Endothelial cell of umbilical vein (primary cell): ENCODE measurements at regions not wholly inside any gene's neighbourhood (a gene's known extent, or its start where the extent isn't known, plus 50 kb on each side); places are given as distances from the start of the nearest gene placed in this dataset.
"Not testable (repeated sequence)": the region's sequence is repeated elsewhere in the genome, so short reads cannot be mapped to it uniquely, and the experiment has no call there.

ENCODE experiments used
- BruUV-seq: library from RNA; stranded (reverse); fragments of 400-500 nt; replicated peaks from 2 replicates; lab custom pipeline; 2021; lab: Mats Ljungman, UMichigan
- CTCF ChIA-PET: fragments of 300-600, 350-600 bp; sonication (Branson Sonifier 250); formaldehyde crosslinking; loops from one replicate; lab custom pipeline; 2021; ENCODE audit warnings: antibody characterized with exemption, inconsistent platforms; lab: Charles Lee
- POLR2A ChIA-PET: fragments of 300-600, 350-600 bp; sonication (Branson Sonifier 250); formaldehyde crosslinking; loops from one replicate; lab custom pipeline; 2021; ENCODE audit warnings: antibody characterized with exemption, inconsistent platforms; lab: Charles Lee
- DNase-seq: peaks from one replicate; pipeline ENCODE4 v3.0.0-alpha.2; 2011; ENCODE audit warnings: low read depth, low spot score
- FAIRE-seq: peaks from 2 replicates; lab custom pipeline; 2011; peaks lifted over from hg19 to GRCh38; lab: Jason Lieb, UNC
- H2AFZ ChIP-seq: 2 replicates; pipeline ENCODE4 v1.6.0; 2012; ENCODE audit warnings: low read depth, low read length, control low read depth, inconsistent platforms
- H3K27ac ChIP-seq: 2 replicates; pipeline ENCODE4 v1.5.1; 2011; ENCODE audit warnings: low read depth, mild to moderate bottlenecking, control low read depth, low read length, moderate library complexity; ENCODE audit not compliant: insufficient read depth
- H3K27me3 ChIP-seq, 2 experiments: 2 replicates each; pipeline versions ENCODE4 v1.6.0 to v1.6.1; 2011; ENCODE audit warnings: low read length in 2 of 2, mixed read lengths in 1 of 2; ENCODE audit not compliant: control insufficient read depth in 2 of 2, insufficient read depth in 2 of 2
- H3K36me3 ChIP-seq, 2 experiments: 2 replicates in 1 of 2; 3 replicates in 1 of 2; pipeline ENCODE4 v1.5.1; 2011; ENCODE audit warnings: low read length in 2 of 2, mild to moderate bottlenecking in 1 of 2, moderate library complexity in 1 of 2; ENCODE audit not compliant: control insufficient read depth in 2 of 2, insufficient read depth in 2 of 2; ENCODE audit errors: extremely low read depth in 1 of 2
- H3K4me1 ChIP-seq: 3 replicates; pipeline ENCODE4 v1.5.1; 2011; ENCODE audit warnings: mild to moderate bottlenecking, low read length; ENCODE audit not compliant: control insufficient read depth, insufficient read depth; ENCODE audit errors: extremely low read depth
- H3K4me2 ChIP-seq: 2 replicates; pipeline ENCODE4 v1.6.1; 2011; ENCODE audit warnings: low read length, control low read depth, mixed read lengths; ENCODE audit not compliant: insufficient read depth
- H3K4me3 ChIP-seq, 3 experiments: fragments of 200-600 bp in 1 of 3; sonication (generic), shearing (Covaris generic) in 1 of 3; replicated peaks in 1 of 3; 2 replicates each; pipeline ENCODE4 v1.5.1; 2011 to 2016; ENCODE audit warnings: control low read depth in 3 of 3, low read length in 3 of 3, mild to moderate bottlenecking in 2 of 3, inconsistent platforms in 1 of 3, low read depth in 1 of 3, moderate library complexity in 1 of 3; ENCODE audit not compliant: insufficient read depth in 1 of 3
- H3K79me2 ChIP-seq: 2 replicates; pipeline ENCODE4 v1.6.0; 2012; ENCODE audit warnings: low read length, inconsistent platforms; ENCODE audit not compliant: control insufficient read depth, insufficient read depth
- H3K9ac ChIP-seq: replicated peaks from 2 replicates; pipeline ENCODE3; 2011; ENCODE audit warnings: low read length, control low read depth; ENCODE audit not compliant: insufficient read depth; ENCODE audit errors: extremely low read depth
- H3K9me1 ChIP-seq: replicated peaks from 3 replicates; pipeline ENCODE4 v1.6.0; 2011; ENCODE audit warnings: mild to moderate bottlenecking, low read length; ENCODE audit not compliant: control insufficient read depth, insufficient read depth; ENCODE audit errors: extremely low read depth
- H3K9me3 ChIP-seq: replicated peaks from 2 replicates; pipeline ENCODE4 v1.5.1; 2012; ENCODE audit warnings: low read length, inconsistent platforms; ENCODE audit not compliant: control insufficient read depth, insufficient read depth
- H4K20me1 ChIP-seq: replicated peaks from 2 replicates; pipeline ENCODE3; 2011; ENCODE audit warnings: mild to moderate bottlenecking, low read length; ENCODE audit not compliant: control insufficient read depth, insufficient read depth; ENCODE audit errors: extremely low read depth
- dilution Hi-C: fragments of 300-500 bp; cut with MboI; formaldehyde crosslinking; loops from one replicate; pipeline ENCODE4 v1.15.0; 2019; ENCODE audit warnings: low sequenced_read_pairs; ENCODE audit not compliant: extremely low pct_ligation_motif_present
- intact Hi-C: fragments of 100-400 bp; cut with micrococcal nuclease; formaldehyde crosslinking; loops from one replicate; pipeline ENCODE4 v1.10.0; 2022

DNA sequence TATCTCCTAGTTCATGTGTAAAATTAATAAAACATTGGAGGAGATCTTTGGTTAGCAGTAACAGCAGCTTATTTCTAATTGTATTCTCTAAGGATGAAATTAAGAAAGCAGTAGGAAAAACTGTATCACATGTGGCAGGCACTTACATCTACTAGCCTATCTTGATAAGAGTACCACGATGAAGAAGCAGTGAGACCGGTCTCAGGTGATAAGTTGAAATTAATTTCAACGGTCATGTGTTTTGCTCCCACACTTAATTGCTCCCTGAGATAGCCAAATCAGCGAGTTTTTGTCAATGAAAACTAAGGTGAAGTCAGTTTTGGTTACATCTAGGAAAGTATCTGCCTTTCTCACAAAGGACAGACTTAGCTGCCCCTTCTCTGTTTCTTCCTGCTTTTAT, 115.8 kb upstream of the WIPF3 start:
- POLR2A ChIA-PET, H3K9me3 ChIP-seq, dilution Hi-C loops, BruUV-seq, H3K9ac ChIP-seq, FAIRE-seq, intact Hi-C loops, H2AFZ ChIP-seq, H3K9me1 ChIP-seq, CTCF ChIA-PET, H3K4me3 ChIP-seq, DNase-seq, H3K4me2 ChIP-seq, H3K27ac ChIP-seq, H3K4me1 ChIP-seq, H3K27me3 ChIP-seq, H3K36me3 ChIP-seq, H3K79me2 ChIP-seq, H4K20me1 ChIP-seq: not testable (repeated sequence)

DNA sequence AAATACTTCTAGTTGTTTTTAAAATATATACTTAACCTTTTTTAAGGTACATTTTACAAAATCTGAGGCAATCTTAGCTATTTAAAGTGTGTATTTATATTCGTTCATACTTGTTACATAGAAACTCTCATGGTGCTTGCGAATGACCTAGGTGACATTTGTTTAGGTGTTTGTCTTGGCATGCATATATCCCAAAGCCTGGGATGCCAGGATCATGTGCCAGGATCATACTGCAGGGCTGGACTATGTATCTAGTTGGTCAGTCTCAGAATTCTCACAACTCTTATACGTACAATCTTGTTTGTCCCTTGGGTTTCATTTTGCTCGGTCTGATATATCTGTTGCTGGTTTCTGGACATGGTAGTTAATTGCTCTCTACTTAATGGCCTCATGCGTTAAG, 109.9 kb upstream of the WIPF3 start:
- intact Hi-C loops, H3K27me3 ChIP-seq, H3K79me2 ChIP-seq, H4K20me1 ChIP-seq, H3K9ac ChIP-seq, H3K4me3 ChIP-seq, CTCF ChIA-PET, H3K4me2 ChIP-seq, DNase-seq, H2AFZ ChIP-seq, H3K9me3 ChIP-seq, H3K9me1 ChIP-seq, POLR2A ChIA-PET, H3K27ac ChIP-seq, H3K36me3 ChIP-seq, dilution Hi-C loops, BruUV-seq, FAIRE-seq, H3K4me1 ChIP-seq: not testable (repeated sequence)

DNA sequence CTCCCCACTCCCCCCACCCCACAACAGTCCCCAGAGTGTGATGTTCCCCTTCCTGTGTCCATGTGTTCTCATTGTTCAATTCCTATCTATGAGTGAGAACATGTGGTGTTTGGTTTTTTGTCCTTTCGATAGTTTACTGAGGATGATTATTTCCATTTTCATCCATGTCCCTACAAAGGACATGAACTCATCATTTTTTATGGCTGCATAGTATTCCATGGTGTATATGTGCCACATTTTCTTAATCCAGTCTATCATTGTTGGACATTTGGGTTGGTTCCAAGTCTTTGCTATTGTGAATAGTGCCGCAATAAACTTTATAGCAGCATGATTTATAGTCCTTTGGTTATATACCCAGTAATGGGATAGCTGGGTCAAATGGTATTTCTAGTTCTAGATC, 106.6 kb upstream of the WIPF3 start:
- BruUV-seq, H3K27me3 ChIP-seq, CTCF ChIA-PET, H3K27ac ChIP-seq, dilution Hi-C loops, H3K9ac ChIP-seq, FAIRE-seq, DNase-seq, H2AFZ ChIP-seq, H3K4me1 ChIP-seq, intact Hi-C loops, H3K4me2 ChIP-seq, H4K20me1 ChIP-seq, H3K4me3 ChIP-seq, H3K79me2 ChIP-seq, H3K9me3 ChIP-seq, POLR2A ChIA-PET, H3K9me1 ChIP-seq, H3K36me3 ChIP-seq: not testable (repeated sequence)

DNA sequence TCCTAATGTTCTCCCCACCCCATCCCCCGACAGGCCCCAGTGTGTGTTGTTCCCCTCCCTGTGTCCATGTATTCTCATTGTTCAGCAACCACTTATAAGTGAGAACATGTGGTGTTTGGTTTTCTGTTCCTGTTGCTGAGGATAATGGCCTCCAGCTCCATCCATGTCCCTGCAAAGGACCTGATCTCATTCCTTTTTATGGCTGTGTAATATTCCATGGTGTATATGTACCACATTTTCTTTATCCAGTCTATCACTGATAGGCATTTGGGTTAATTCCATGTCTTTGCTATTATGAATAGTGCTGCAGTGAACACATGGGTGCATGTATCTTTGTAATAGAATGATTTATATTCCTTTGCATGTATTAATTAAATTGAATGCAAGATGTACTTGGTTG, 104.8 kb upstream of the WIPF3 start:
- DNase-seq, H3K79me2 ChIP-seq, intact Hi-C loops, H2AFZ ChIP-seq, FAIRE-seq, dilution Hi-C loops, H3K4me3 ChIP-seq, H3K4me1 ChIP-seq, H3K36me3 ChIP-seq, H3K9ac ChIP-seq, POLR2A ChIA-PET, H3K27me3 ChIP-seq, BruUV-seq, H3K9me3 ChIP-seq, H3K4me2 ChIP-seq, H4K20me1 ChIP-seq, H3K27ac ChIP-seq, H3K9me1 ChIP-seq: not testable (repeated sequence)
- CTCF ChIA-PET, result interaction anchor here (0.9 to 1.4 kb wide), 3 partner anchors 8 to 46 kb away, joined by 3 to 4 read pairs (median 3); no protein-coding TSS in a partner anchor
